GM21619 (cell line): ENCODE measurements at regions not wholly inside any gene's neighbourhood (a gene's known extent, or its start where the extent isn't known, plus 50 kb on each side); places are given as distances from the start of the nearest gene placed in this dataset.
"Not testable (repeated sequence)": the region's sequence is repeated elsewhere in the genome, so short reads cannot be mapped to it uniquely, and the experiment has no call there.

Source experiments
- ATAC-seq: cut with Tn5 transposase; IDR thresholded peaks from one replicate; pipeline ENCODE4 v1.9.1; 2021; ENCODE audit not compliant: unreplicated experiment

GRCh38 chr2:87075054-87075790, 53.6 kb upstream of the PLGLB1 start:
- ATAC-seq = peak; percentile 17

GRCh38 chr2:87075791-87076252, 54.2 kb upstream of the PLGLB1 start:
- ATAC-seq = peak; percentile 27

- peak; percentile 89 for ATAC-seq
Measured at GRCh38 chr2:87076253-87077123, 54.8 kb upstream of the PLGLB1 start.

- not testable (repeated sequence) for ATAC-seq
Measured at GRCh38 chr2:87077124-87077446, 55.4 kb upstream of the PLGLB1 start.

- ATAC-seq = not testable (repeated sequence)
Measured at GRCh38 chr2:87081727-87082126, 60.1 kb upstream of the PLGLB1 start.

GRCh38 chr2:87088079-87088478, 66.4 kb upstream of the PLGLB1 start:
- ATAC-seq = not testable (repeated sequence)

- ATAC-seq = not testable (repeated sequence)
Measured at GRCh38 chr2:87089401-87089800, 67.8 kb upstream of the PLGLB1 start.

GRCh38 chr2:87093252-87093651, 71.6 kb upstream of the PLGLB1 start:
- not testable (repeated sequence) for ATAC-seq

GRCh38 chr2:87093937-87094529, 72.4 kb upstream of the PLGLB1 start:
- not testable (repeated sequence) for ATAC-seq

GRCh38 chr2:87095804-87096203, 74.2 kb upstream of the PLGLB1 start:
- ATAC-seq = not testable (repeated sequence)

- not testable (repeated sequence) for ATAC-seq
Measured at GRCh38 chr2:87128761-87129553, 107.3 kb upstream of the PLGLB1 start.

GRCh38 chr2:87132577-87132976, 110.9 kb upstream of the PLGLB1 start:
- ATAC-seq = not testable (repeated sequence)

GRCh38 chr2:87151835-87152493, 130.3 kb upstream of the PLGLB1 start:
- not testable (repeated sequence) for ATAC-seq

GRCh38 chr2:87174454-87174853, 152.8 kb upstream of the PLGLB1 start:
- not testable (repeated sequence) for ATAC-seq

GRCh38 chr2:87183373-87183772, 161.7 kb upstream of the PLGLB1 start:
- not testable (repeated sequence) for ATAC-seq

- not testable (repeated sequence) for ATAC-seq
Measured at GRCh38 chr2:87184260-87184659, 162.6 kb upstream of the PLGLB1 start.

- not testable (repeated sequence) for ATAC-seq
Measured at GRCh38 chr2:87189214-87189613, 167.6 kb upstream of the PLGLB1 start.

- peak; percentile 77 for ATAC-seq
Measured at GRCh38 chr2:87193336-87193735, 171.7 kb upstream of the PLGLB1 start.

GRCh38 chr2:87194254-87194999, 172.8 kb upstream of the PLGLB1 start:
- not testable (repeated sequence) for ATAC-seq
